GM12891 (cell line): ENCODE measurements at regions not wholly inside any gene's neighbourhood (a gene's known extent, or its start where the extent isn't known, plus 50 kb on each side); places are given as distances from the start of the nearest gene placed in this dataset.

Source experiments
- POLR2A ChIP-seq: IDR thresholded peaks from 2 replicates; pipeline ENCODE4 v1.6.1; 2011; ENCODE audit warnings: low read depth, low read length, control low read depth
- POLR2AphosphoS5 ChIP-seq: IDR thresholded peaks from 2 replicates; pipeline ENCODE4 v1.6.1; 2011; ENCODE audit warnings: low read depth, low read length, control low read depth
- POU2F2 ChIP-seq: IDR thresholded peaks from 2 replicates; pipeline ENCODE4 v1.6.1; 2011; ENCODE audit warnings: low read depth, mild to moderate bottlenecking, control low read depth, low read length, moderate library complexity
- SPI1 ChIP-seq: IDR thresholded peaks from 2 replicates; pipeline ENCODE4 v1.6.1; 2011; ENCODE audit warnings: low read depth, low read length, control low read depth
- TAF1 ChIP-seq: IDR thresholded peaks from 2 replicates; pipeline ENCODE4 v1.6.1; 2011; ENCODE audit warnings: low read depth, low read length, control low read depth

DNA sequence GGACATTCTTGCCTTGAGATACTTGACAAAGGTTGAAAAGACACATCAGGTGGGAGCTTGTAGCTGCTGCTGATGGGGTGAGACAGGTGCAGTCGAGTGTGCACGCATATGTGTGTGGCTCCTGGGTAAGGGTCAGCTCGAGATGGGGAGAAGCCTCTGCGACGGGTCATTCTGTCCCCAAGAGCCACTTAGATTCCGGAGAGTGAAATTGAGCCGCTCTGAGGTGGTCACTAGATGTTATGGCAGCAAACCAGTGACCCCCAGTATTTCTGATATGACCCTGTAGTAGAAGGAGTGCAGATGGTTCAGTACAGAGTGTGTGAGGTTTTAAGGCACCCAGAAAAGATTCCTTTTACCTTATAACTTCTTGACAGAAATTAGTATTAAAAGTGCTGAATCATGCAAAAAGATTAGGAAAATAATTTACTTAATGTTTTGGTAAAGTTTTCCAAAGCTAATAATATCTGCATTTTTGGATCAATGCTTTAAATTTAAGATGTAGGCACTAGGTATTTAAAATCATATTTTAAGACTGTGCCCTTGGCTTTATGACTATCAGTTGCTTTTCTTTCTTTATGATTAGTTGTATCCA lies 241.9 kb upstream of the TOPAZ1 start:
- no peak for TF ChIP-seq POLR2A
- TF ChIP-seq TAF1, result no peak
- no peak for TF ChIP-seq POLR2AphosphoS5
- TF ChIP-seq POU2F2, result no peak
- no peak for TF ChIP-seq SPI1
